ENCODE measurements at regions not wholly inside any gene's neighbourhood (a gene's known extent, or its start where the extent isn't known, plus 50 kb on each side); places are given as distances from the start of the nearest gene placed in this dataset.

- intact Hi-C loops (cut with micrococcal nuclease), result no loop called here
- no CpG with 5 or more reads among the region's 3 CpGs for WGBS, 2 experiments (ENCODE audit: extremely low coverage in 2 of 2, insufficient read length in 1 of 2)
- H3K4me2 ChIP-seq (ENCODE audit: low read depth, low read length), result no peak overlapping the region
Observed at GRCh38 chr7:153607354-153607753, 444.8 kb upstream of the DPP6 start.

More at GRCh38 chr7:153607354-153607753, 444.8 kb upstream of the DPP6 start:
- no peak overlapping the region for H3K4ac ChIP-seq (ENCODE audit: low read depth, low read length)
- H3K4me3 ChIP-seq (ENCODE audit: insufficient read depth, low read depth, low read length), result no peak overlapping the region
- dilution Hi-C loops (cut with HindIII; ENCODE audit: low sequenced_read_pairs, unreplicated experiment) (no loop called here), in situ Hi-C loops (cut with MboI; ENCODE audit: low sequenced_read_pairs) (no loop called here)
- H4K20me1 ChIP-seq (ENCODE audit: insufficient read depth, low read length), result no peaks in the 10 kb centered on the region
- no peak overlapping the region for H2AFZ ChIP-seq (replicated peaks; ENCODE audit: low read length, poor library complexity)
- no peak overlapping the region for H4K8ac ChIP-seq (ENCODE audit: low read depth in 2 of 2, low read length in 2 of 2)
- no peak overlapping the region for H3K18ac ChIP-seq (ENCODE audit: low read depth, low read length)
- no peak overlapping the region for H3K27ac ChIP-seq (ENCODE audit: insufficient read depth, low read length)
- no peak overlapping the region for H4K5ac ChIP-seq (ENCODE audit: low read depth, low read length)
- H2AK9ac ChIP-seq (replicated peaks; ENCODE audit: low read depth, low read length, poor library complexity), result no peak overlapping the region
- no peak overlapping the region for H2BK15ac ChIP-seq (ENCODE audit: low read depth, low read length)
- H2BK120ac ChIP-seq (ENCODE audit: low read depth, low read length), result no peak overlapping the region
- H3K14ac ChIP-seq (replicated peaks; ENCODE audit: low read depth, low read length), result no peak overlapping the region
- H3K4me1 ChIP-seq (ENCODE audit: control insufficient read depth, insufficient read depth, low read length), result no peaks in the 10 kb centered on the region
- no peak overlapping the region for H3K23ac ChIP-seq (ENCODE audit: low read depth, low read length)
- no peak overlapping the region for H2BK20ac ChIP-seq (ENCODE audit: low read depth, low read length)
- H3K27me3 ChIP-seq (ENCODE audit: control insufficient read depth, insufficient read depth, low read length), result no peaks in the 10 kb centered on the region
- DNase-seq (no peak), ATAC-seq (ENCODE audit: low read depth) (no peak)
- H2AK5ac ChIP-seq (ENCODE audit: low read depth, low read length), result no peak overlapping the region
- CTCF ChIA-PET, result no interaction called here
- POLR2A ChIA-PET (ENCODE audit: unreplicated experiment), result no interaction called here
- H3K9me3 ChIP-seq (ENCODE audit: control insufficient read depth, insufficient read depth, low read length), result peaks cover 7% of the 10 kb centered on the region
- no peak for TF ChIP-seq BHLHE40 (IDR thresholded peaks at IDR 0.05; ENCODE audit: low read depth, low read length)
- TF ChIP-seq MXI1 (IDR thresholded peaks at IDR 0.05; ENCODE audit: borderline replicate concordance, low read depth, low read length), result no peak
- TF ChIP-seq RCOR1 (IDR thresholded peaks at IDR 0.05; ENCODE audit: insufficient replicate concordance, low read length), result no peak
- no peak for TF ChIP-seq SMC3 (IDR thresholded peaks at IDR 0.05; ENCODE audit: low read depth, low read length)
- no peak for TF ChIP-seq ELK1 (IDR thresholded peaks at IDR 0.05; ENCODE audit: borderline replicate concordance, low read depth, low read length)
- TF ChIP-seq FOS (IDR thresholded peaks at IDR 0.05; ENCODE audit: low read depth, low read length), result no peak
- TF ChIP-seq RFX5 (IDR thresholded peaks at IDR 0.05; ENCODE audit: low read depth, low read length), result no peak
- TF ChIP-seq POLR2A (IDR thresholded peaks at IDR 0.05; ENCODE audit: low read depth, low read length), result no peak
- no peak for TF ChIP-seq CHD1 (IDR thresholded peaks at IDR 0.05; ENCODE audit: low read depth, low read length)
- TF ChIP-seq, protein P1, sequence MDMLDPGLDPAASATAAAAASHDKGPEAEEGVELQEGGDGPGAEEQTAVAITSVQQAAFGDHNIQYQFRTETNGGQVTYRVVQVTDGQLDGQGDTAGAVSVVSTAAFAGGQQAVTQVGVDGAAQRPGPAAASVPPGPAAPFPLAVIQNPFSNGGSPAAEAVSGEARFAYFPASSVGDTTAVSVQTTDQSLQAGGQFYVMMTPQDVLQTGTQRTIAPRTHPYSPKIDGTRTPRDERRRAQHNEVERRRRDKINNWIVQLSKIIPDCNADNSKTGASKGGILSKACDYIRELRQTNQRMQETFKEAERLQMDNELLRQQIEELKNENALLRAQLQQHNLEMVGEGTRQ (IDR thresholded peaks at IDR 0.05; ENCODE audit: low read depth, low read length), result no peak
- TF ChIP-seq CEBPB (IDR thresholded peaks at IDR 0.05; ENCODE audit: low read depth, low read length), result no peak
- no peak for TF ChIP-seq RAD21 (IDR thresholded peaks at IDR 0.05; ENCODE audit: low read length)
- no peak for TF ChIP-seq MAFK (IDR thresholded peaks at IDR 0.05; ENCODE audit: low read depth, low read length)
- H3K9me1 ChIP-seq (ENCODE audit: insufficient read depth, low read length), result no peaks in the 10 kb centered on the region
- BruUV-seq (replicated peaks), result no TSS peak
- no peak overlapping the region for H3K9ac ChIP-seq (ENCODE audit: low read depth, low read length)
- no peaks in the 10 kb centered on the region for H3K36me3 ChIP-seq (ENCODE audit: control insufficient read depth, insufficient read depth, low read length)
- no peak overlapping the region for H3K56ac ChIP-seq (ENCODE audit: extremely low read depth, insufficient read depth, low read length)
- no peaks in the 10 kb centered on the region for H3K79me1 ChIP-seq (ENCODE audit: low read depth in 1 of 2, low read length in 2 of 2)
- H4K91ac ChIP-seq (ENCODE audit: insufficient read depth, low read depth, low read length), result no peak overlapping the region
- no peak overlapping the region for H2BK5ac ChIP-seq (ENCODE audit: low read depth, low read length, poor library complexity, severe bottlenecking)
